GM21529 (cell line): ENCODE measurements at regions not wholly inside any gene's neighbourhood (a gene's known extent, or its start where the extent isn't known, plus 50 kb on each side); places are given as distances from the start of the nearest gene placed in this dataset.
A peak's percentile ranks its signal among the peaks of the same experiment; 100 is the strongest.
"Not testable (repeated sequence)": the region's sequence is repeated elsewhere in the genome, so short reads cannot be mapped to it uniquely, and the experiment has no call there.

Experiments
- ATAC-seq: cut with Tn5 transposase; IDR thresholded peaks from one replicate; pipeline ENCODE4 v1.9.1; 2021; ENCODE audit not compliant: unreplicated experiment

- no peak for ATAC-seq
These were observed 335.6 kb downstream of the PREX1 start for GRCh38 chr20:48492015-48492714.

DNA sequence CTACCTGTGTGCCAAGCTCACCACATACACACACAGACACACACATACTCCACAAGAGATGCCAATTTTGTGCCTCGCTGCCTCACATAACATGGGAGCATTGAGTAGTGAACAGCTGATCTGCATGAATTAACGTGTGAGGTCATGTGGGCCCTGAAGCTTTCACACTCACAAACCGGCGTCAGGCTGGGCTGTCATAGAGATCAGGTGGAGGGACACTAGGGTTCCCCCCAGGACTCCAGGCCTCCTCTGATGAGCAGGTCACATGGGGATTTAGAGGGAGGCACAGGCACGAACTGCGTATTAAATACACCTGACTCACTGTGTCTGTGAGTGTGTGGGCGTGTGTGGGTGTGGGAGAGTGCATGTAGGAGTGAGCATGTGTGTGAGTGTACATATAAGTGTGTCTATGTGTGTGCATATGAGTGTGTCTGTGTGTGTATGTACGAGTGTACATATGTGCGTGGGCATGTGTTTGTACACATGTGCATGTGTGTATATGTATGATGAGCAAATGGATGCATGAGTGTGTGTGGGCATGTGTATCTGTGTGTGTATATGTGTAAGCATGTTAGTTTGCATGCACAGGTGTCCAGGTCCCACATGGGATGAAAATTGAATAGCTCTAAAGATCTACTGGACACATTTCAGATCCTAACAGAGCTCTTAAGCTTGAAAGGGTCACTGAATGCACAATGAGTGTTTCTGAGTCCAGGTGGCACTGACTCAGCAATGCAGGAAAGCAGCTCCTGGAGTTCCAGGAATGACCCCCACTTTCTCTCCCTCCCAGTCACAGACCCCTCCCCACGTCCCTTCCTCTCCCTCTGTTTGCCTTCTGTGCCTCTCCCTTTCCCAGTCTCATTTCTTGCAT lies 336.6 kb downstream of the PREX1 start:
- ATAC-seq, result no peak

GRCh38 chr20:48490341-48490740 lies 337.5 kb downstream of the PREX1 start:
- not testable (repeated sequence) for ATAC-seq

DNA sequence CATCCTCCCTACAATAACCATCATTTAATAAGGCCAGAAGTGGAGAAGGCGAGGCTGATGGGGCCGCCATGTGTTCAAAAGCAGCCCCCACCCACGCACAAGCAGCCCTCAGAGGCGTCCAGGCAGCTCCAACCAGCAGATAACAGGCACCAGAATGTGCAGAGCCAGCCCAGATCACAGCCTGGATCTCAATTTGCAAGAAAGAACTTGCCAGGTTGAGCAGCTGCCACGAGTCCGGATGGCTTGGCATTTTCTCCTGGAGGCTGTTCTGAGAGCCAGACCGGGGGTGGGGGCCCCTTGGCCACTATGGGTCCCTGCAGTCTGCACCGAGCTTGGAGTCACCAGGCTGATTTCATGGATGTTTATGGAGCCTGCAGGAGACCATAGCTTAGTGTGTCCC lies 338.1 kb downstream of the PREX1 start:
- no peak for ATAC-seq

GRCh38 chr20:48489046-48489463 lies 338.7 kb downstream of the PREX1 start:
- peak; percentile 39 for ATAC-seq

GRCh38 chr20:48488334-48489034 lies 339.3 kb downstream of the PREX1 start:
- peak; percentile 60 for ATAC-seq

DNA sequence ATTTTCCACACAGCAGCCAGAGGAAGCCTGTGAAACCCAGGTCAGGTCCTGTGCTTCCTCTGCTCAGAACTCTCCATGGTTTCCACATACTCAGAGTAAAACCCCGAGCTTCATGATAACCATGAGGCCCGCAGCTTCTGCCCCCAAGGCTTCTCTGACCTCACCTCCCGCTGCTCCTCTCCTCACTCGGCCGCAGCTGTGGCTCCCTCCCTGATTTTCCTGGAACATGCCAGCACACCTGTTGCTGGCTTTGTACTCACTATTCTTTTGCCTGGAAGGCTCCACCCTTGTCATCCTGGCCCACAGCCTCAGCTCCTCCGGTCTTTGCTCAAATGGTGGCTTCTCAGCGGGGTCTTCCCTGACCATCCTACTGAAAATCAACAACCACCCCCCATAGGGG lies 341.7 kb downstream of the PREX1 start:
- ATAC-seq, result no peak

DNA sequence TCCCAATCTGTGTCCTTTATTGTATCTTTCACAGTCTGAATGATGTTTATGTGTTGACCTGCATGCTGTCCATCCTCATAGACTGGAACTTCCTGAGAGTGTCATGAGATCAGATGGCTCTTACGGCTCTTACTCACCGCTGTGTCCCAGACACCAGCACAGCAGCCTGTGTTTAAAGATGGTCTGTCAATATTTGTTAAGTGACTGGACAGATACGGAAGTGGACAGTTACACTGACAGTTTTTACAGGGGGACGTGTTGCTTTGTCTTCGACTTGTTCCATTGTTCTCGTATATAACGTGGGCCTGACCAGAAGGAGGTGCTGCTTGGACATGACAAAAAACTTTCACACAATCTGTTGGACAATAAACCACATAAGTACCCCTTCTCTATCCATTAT lies 342.6 kb downstream of the PREX1 start:
- not testable (repeated sequence) for ATAC-seq

DNA sequence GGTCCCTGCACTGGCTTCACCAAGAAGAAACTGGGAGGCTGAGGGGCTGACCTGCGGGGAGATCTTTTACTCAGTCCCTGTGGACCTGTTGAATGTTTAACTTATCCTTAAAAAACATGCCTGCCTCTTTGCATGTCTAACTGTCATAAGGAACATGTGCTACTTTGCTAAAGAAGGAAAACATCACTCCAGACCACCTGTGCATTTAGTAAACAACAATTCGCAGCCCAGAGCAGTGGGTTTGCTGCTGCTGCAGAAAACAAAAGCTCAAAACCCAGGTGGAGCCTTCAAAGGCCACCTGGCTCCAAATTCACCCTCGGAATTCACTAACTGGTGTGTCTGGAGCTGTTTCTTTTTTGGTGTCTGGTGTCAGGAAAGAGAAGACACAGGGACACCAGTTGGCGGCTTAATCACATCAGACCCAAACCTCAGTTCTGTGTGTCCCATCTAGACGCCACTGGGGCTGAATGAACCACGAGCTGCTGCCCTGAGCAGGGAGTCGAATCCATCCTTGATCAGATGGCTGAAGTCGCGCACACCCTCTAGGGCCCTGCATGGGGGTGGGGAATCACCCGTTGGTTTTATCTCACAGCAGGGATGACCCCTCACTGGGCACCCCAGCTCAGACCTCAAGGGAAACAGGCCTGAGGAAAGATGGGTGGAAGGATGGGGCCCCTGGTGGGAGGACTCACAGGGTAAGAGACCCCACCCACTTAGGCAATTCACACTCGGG lies 344.3 kb downstream of the PREX1 start:
- no peak for ATAC-seq

DNA sequence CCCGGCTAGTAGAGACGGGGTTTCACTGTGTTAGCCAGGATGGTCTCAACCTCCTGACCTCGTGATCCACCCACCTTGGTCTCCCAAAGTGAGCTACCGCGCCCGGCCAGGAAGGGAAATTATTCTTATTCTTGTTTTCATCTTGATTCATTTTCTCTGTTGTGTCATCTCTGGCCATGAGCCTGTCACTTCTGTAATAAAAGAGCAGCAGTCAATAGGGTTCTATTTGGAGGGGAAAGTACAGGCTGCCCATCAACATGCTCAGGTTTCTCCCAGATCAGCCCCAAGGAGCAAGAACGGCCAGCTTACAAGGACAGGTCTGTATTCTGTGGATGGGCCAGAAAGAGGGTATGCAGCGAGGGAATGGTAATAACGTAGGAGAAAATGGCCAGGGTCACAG lies 345.0 kb downstream of the PREX1 start:
- peak; percentile 47 for ATAC-seq

GRCh38 chr20:48480216-48480772 lies 347.5 kb downstream of the PREX1 start:
- no peak for ATAC-seq

- no peak for ATAC-seq
These were observed 348.8 kb downstream of the PREX1 start for GRCh38 chr20:48478806-48479585.

DNA sequence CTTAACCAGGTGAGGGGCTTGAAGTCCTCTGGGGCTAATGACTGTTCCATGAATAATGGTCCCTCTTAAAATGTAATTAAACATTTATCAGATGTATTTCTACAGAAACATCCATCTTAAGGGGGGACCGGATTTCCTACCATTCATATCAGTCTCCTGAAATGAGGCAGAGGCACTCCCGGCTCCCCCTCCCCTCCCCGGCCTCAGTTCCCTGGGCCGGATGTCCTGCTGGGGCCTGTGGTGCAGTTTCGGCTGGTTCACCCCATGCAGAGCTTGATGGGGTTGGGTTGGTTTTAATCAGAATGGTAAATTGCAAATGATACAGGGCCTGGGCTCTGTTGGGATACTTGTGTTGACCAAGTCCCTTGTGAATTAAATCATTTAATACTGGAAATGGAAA lies 349.4 kb downstream of the PREX1 start:
- ATAC-seq, result no peak

DNA sequence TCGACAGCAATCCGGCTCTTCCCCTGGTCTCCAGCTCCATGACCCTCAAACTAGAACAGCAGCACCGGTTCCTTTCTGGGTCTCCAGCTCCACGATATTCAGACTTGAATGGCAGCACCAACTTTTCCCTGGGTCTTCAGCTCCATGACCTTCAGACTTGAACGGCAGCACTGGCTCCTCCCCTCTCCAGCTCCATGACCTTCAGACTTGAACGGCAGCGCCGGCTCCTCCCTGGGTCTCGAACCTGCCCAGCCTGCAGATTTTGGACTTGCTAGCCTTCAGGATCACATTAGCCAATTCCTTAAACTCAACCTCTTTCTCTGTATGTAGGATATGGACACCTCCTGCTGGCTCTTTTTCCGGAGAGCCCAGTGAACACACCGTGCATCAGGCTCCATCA lies 350.9 kb downstream of the PREX1 start:
- ATAC-seq, result no peak

DNA sequence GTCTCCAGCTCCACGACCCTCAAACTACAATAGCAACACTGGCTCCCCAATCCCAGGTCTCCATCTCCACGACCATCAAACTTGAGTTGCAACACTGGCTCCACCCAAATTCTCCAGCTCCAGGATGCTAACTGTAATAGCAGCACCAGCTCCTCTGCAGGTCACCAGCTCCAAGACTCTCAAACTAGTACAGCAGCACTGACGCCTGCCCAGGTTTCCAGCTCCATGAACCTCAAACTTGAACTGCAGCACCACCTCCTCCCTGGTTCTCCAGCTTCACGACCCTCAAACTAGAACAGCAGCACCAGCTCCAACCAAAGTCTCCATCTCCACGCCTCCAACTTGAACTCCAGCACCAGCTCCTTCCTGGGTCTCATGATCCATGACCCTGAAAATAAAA lies 353.8 kb downstream of the PREX1 start:
- ATAC-seq, result no peak

DNA sequence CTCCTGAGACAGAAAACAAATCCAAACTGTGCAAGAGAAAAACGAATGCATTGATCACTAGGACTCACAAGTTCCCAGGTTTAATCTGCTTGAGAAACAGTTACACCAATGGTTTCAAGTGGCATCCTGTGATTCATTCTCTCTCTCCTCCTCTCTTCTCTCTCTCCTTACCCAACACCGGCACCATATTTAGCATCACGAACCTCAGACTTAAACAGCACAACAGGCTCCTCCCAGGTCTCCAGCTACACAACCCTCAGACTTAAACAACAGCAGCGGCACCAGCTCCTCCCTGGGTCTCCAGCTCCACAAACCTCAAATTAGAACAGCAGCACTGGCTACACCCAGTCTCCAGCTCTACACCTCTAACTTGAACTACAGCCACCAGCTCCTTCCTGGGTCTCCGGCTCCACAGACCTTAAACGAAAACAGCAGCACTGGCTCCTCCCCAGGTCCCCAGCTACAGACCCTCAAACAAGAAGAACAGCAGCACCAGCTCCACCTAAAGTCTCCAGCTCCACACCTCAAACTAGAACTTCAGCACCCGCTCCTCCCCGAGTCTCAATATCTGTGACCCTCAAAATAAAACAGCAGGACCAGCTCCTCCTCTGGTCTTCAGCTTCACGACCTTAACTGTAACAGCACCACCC lies 355.9 kb downstream of the PREX1 start:
- no peak for ATAC-seq

DNA sequence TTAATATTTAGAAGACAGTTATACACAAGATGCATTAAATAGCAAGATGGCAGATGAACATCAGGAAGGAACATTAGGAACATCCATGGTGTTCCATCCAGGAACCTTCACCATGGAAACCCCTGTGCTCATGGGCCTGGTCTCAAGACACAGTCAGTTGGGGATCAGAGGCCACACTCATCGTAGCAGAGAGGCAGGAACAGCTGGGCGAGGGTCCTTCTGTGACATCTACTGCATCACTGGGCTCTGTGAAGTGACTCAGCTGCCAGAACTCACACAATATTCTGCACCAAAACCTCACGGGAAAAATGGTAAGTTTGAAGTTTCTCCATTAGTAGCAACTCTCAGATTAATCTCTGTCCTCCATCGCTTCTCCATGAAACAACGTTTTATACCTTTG lies 356.6 kb downstream of the PREX1 start:
- ATAC-seq, result no peak

DNA sequence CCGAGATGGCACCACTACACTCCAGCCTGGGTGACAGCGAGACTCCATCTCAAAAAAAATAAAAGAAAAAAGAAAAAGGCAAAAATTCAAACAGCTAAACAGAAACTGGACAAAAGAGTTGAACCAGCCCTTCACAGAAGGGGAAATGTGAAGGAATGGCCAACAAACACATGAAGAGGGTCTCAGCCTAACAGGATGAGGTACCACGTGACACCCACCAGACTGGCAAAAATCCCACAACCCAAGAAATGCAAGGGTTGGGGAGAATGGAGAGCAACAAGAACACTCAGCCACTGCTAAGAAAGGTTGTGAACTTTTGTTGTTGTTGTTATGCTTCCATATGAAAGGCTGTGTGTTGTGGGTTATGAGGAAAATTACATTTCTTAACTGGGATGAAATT lies 357.7 kb downstream of the PREX1 start:
- ATAC-seq, result no peak

DNA sequence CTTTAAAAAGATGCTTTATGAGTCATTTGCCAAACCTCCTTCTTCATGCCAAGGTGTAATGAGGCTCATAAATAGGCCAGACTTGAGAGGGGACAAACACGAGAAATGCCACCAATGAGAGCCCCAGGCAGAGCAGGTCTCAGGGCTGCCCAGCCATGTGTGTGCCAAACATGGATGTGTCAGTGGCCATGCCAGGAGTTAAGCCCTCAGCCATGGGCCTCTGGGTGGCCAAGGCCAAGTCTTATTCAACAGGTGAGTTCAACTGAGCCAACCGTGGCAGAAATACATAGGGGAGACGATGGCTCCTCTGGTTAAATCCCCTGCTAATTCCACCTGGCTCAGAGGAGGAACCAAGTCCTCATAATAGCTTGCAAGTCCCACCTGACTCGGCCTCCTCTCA lies 358.8 kb downstream of the PREX1 start:
- ATAC-seq, result no peak

DNA sequence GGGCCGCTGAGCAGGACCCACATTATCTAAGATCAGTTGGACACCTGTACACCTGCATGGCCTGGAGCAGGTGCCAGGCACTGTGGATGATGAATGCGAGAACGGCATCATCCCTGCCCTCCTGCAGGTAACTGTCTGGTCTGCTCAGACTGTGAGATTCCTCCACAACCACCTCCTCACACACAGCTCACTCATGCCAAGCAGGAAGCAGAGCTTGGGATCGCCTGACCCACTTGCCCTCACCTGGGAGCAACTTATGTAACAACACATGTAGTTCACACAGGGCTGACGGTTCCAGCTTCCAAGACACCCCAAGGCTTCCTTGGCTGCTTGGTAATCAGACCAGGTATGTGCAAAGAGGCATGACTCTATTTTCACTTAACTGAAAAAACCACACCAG lies 359.2 kb downstream of the PREX1 start:
- ATAC-seq, result no peak
